Transverse colon (tissue), 4 donors: ENCODE measurements at regions not wholly inside any gene's neighbourhood (a gene's known extent, or its start where the extent isn't known, plus 50 kb on each side); places are given as distances from the start of the nearest gene placed in this dataset.

Experiments
- DNase-seq: peaks from one replicate; pipeline ENCODE4 v3.0.0-alpha.2; 2019
- H3K27ac ChIP-seq, 4 donors: fragments of 200-600 bp; sonication (generic); 2 replicates each; pipeline ENCODE4 v1.5.1; 2016 to 2018; ENCODE audit warnings: inconsistent platforms in 4 of 4
- H3K27me3 ChIP-seq: fragments of 200-600 bp; sonication (generic); 2 replicates; pipeline ENCODE4 v1.5.1; 2017; ENCODE audit warnings: inconsistent platforms
- H3K36me3 ChIP-seq, 4 donors: fragments of 200-600 bp; sonication (generic); 2 replicates each; pipeline ENCODE4 v1.5.1; 2017 to 2019; ENCODE audit warnings: inconsistent platforms in 4 of 4
- H3K4me1 ChIP-seq, 4 donors: fragments of 200-600 bp; sonication (generic); 2 replicates each; pipeline ENCODE4 v1.5.1; 2017 to 2020; ENCODE audit warnings: inconsistent platforms in 4 of 4
- H3K4me3 ChIP-seq, 4 donors: fragments of 200-600 bp; sonication (generic); 1 replicate in 1 of 4; 2 replicates in 3 of 4; pipeline versions ENCODE4 v1.5.1 to v1.6.1; 2017 to 2019; ENCODE audit warnings: inconsistent platforms in 4 of 4
- H3K9me3 ChIP-seq, 2 donors: fragments of 200-600 bp; sonication (generic); 2 replicates each; pipeline ENCODE4 v1.5.1; 2017 to 2019; ENCODE audit warnings: inconsistent platforms in 2 of 2
- EP300 ChIP-seq: sonication (generic); formaldehyde crosslinking; IDR thresholded peaks from one replicate; pipeline ENCODE4 v1.6.1; 2017; ENCODE audit warnings: antibody characterized with exemption, low read depth
- POLR2A ChIP-seq: fragments of 450-650 bp; IDR thresholded peaks from one replicate; pipeline ENCODE4 v1.6.1; 2016; ENCODE audit warnings: antibody characterized with exemption, mild to moderate bottlenecking, moderate library complexity
- POLR2AphosphoS5 ChIP-seq, 3 donors: sonication (generic); formaldehyde crosslinking; IDR thresholded peaks; one replicate each; pipeline ENCODE4 v1.6.1; 2016; ENCODE audit warnings: antibody characterized with exemption in 3 of 3
- WGBS, 2 donors: methylation state at CpG; one replicate each; pipeline ENCODE4 v1.1.5; 2018; ENCODE audit warnings: low coverage in 1 of 2; 5-methylcytosine and 5-hydroxymethylcytosine counted together
- in situ Hi-C, 4 donors: fragments of 200-750 bp; cut with MboI; loops; one replicate each; pipeline versions ENCODE4 v1.15.0 to v1.15.1; 2017; ENCODE audit warnings: low sequenced_read_pairs in 3 of 4, low pct_ligation_motif_present in 1 of 4, low pct_unique_long_range_greater_than_20kb in 1 of 4
- intact Hi-C: fragments of 100-400 bp; cut with DNase I; formaldehyde crosslinking; loops from one replicate; pipeline ENCODE4 v1.15.1; 2023; ENCODE audit warnings: low total_unique reads
- TF ChIP-seq, protein P1 (sequence below), 5 experiments: fragments of 200-600 bp in 3 of 5; fragments of 450-650 bp in 2 of 5; sonication (generic) in 3 of 5; IDR thresholded peaks; 1 replicate in 2 of 5; 2 replicates in 3 of 5; pipeline ENCODE4 v1.5.1; 2016 to 2017; ENCODE audit warnings: antibody characterized with exemption in 5 of 5, inconsistent platforms in 3 of 5, mild to moderate bottlenecking in 2 of 5, moderate library complexity in 1 of 5

DNA sequence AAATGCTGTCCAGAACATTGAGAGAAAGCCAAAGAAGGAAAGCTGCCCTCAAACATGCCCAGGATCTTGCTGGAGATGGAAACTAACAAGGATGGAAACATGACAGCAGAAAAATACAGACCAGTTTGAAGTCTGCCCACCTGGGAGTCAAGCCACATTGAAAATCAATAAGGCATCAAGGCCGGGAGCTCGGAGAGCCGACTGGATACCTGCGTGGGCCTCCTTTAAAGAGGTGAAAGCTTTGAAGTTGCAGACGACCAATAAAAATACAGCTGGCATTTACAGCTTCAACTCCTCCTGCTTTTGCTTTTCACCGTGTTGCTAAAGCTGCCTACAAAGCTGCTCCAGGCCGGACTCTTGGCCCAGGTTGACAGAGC, 279.7 kb downstream of the SRBD1 start:
- intact Hi-C loops (no loop called here), in situ Hi-C loops (no loop called here)
- Histone ChIP-seq H3K9me3 (no peaks in the 10 kb centered on the region), H3K27ac (no peak overlapping the region), H3K4me3 (no peak overlapping the region), H3K4me1 (no peaks in the 10 kb centered on the region), H3K27me3 (no peaks in the 10 kb centered on the region), H3K36me3 (no peaks in the 10 kb centered on the region)
- WGBS, 2 donors = 72 to 87% methylated on average over 4 to 7 of the region's 7 CpGs
- DNase-seq = no peak
- TF ChIP-seq POLR2AphosphoS5 (IDR thresholded peaks at IDR 0.05) = no peak
- TF ChIP-seq EP300 = no peak
- TF ChIP-seq, protein P1, sequence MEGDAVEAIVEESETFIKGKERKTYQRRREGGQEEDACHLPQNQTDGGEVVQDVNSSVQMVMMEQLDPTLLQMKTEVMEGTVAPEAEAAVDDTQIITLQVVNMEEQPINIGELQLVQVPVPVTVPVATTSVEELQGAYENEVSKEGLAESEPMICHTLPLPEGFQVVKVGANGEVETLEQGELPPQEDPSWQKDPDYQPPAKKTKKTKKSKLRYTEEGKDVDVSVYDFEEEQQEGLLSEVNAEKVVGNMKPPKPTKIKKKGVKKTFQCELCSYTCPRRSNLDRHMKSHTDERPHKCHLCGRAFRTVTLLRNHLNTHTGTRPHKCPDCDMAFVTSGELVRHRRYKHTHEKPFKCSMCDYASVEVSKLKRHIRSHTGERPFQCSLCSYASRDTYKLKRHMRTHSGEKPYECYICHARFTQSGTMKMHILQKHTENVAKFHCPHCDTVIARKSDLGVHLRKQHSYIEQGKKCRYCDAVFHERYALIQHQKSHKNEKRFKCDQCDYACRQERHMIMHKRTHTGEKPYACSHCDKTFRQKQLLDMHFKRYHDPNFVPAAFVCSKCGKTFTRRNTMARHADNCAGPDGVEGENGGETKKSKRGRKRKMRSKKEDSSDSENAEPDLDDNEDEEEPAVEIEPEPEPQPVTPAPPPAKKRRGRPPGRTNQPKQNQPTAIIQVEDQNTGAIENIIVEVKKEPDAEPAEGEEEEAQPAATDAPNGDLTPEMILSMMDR (IDR thresholded peaks at IDR 0.05) = no peak
- no peak for TF ChIP-seq POLR2A

DNA sequence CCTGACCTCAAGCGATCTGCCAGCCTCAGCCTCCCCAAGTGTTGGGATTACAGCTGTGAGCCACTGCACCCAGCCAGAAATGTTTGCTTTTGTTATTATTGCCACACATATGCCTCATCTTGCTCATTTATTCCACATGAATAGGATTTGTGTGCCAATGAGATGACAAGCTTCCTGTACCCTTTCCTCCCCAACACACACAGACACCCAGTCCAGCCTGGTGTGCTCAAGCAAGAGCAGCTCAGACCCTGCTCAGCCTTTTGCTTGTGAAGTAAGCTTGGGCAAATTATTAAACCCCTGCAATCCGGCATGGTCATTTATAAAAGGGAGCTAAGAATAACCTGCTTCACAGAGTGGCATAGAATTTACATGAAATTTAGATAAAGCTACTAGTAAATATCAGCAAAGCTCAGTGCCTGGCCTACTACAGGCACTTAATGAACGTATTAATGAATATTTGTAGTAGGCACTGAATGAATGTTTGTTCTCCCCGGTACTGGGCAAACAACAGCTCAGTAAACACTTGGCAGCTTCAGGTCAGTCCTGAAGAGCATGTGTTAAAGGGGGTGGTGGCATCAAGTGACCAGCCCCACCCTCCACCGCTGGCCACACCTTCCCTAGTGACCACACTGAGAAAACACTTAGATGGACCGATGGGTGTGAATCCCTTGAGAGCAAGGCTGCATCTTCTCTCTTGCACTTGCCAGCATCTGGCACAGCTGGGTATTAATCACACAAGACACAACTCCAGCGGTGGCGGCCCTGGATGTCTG, 280.2 kb downstream of the SRBD1 start:
- no peak for DNase-seq
- H3K9me3 ChIP-seq = no peaks in the 10 kb centered on the region
- TF ChIP-seq POLR2AphosphoS5 (IDR thresholded peaks at IDR 0.05) = no peak
- no peak for TF ChIP-seq POLR2A
- no peak for TF ChIP-seq EP300
- TF ChIP-seq, protein P1 (IDR thresholded peaks at IDR 0.05) = no peak
- H3K27ac ChIP-seq = no peak overlapping the region
- no peak overlapping the region for H3K4me3 ChIP-seq
- in situ Hi-C loops (no loop called here), intact Hi-C loops (no loop called here)
- no peaks in the 10 kb centered on the region for H3K4me1 ChIP-seq
- 52 to 75% methylated on average over 4 to 8 of the region's 8 CpGs for WGBS, 2 donors
- no peaks in the 10 kb centered on the region for H3K36me3 ChIP-seq
- no peaks in the 10 kb centered on the region for H3K27me3 ChIP-seq

DNA sequence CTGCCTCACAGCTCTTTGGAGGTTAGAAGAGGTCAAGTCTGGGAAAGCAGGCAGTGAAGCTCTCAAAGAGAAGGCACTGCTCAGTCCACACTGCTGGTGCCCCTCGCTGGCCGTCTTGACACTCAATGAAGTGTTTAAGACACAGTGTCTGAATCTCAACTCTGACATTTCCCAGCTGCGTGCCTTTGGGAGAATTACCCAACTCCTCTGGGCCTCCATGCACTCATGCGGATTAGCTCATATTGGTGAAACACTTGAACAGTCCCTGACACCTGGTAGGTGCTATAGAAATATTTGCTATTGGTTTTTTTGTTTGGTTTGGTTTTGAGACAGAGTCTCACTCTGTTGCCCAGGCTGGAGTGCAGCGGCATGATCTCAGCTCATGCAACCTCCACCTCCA, 281.0 kb downstream of the SRBD1 start:
- 96% methylated on average over 3 to 5 of the region's 5 CpGs for WGBS, 2 donors

DNA sequence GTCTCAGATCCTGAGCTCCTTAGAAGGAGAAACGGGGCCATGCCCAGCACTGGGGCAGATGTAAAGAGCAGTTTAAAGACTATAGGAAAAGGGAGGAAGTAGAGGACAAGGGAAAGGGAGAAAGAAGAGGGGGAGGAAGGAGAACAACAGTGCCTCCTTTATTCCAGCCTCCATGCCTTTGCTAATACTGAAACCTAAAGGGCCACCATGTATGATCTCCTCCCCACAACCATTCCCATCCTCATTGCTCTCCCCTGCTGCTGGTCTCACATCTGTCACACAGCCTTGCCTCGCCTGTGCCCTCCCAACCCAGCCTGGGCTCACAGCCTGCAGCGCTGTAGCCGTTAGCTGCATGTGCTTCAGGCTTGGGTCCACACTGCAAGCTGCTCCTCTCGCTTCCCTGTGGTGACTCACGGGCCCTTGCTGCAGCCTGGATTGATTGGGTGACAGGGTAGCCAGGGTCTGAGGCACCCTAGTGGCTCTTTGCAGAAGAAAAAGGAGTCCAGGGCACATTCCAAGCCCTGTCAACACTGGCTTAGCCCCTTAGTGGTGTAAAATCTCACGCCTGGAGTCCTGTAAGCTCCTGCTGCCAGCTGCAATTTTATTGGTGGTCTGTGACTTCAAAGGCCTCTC, 281.9 kb downstream of the SRBD1 start:
- TF ChIP-seq EP300 (no peak), POLR2AphosphoS5 (IDR thresholded peaks at IDR 0.05) (no peak), POLR2A (no peak)
- TF ChIP-seq, protein P1 (IDR thresholded peaks at IDR 0.05) = no peak
- no peaks in the 10 kb centered on the region for H3K9me3 ChIP-seq
- in situ Hi-C loops (no loop called here), intact Hi-C loops (no loop called here)
- 75 to 83% methylated on average over 1 to 7 of the region's 7 CpGs for WGBS, 2 donors
- no peak overlapping the region for H3K4me3 ChIP-seq
- H3K36me3 ChIP-seq = no peaks in the 10 kb centered on the region
- no peak overlapping the region for H3K27ac ChIP-seq
- no peaks in the 10 kb centered on the region for H3K27me3 ChIP-seq
- no peak for DNase-seq
- H3K4me1 ChIP-seq = no peaks in the 10 kb centered on the region

More for the DNA sequence above, 281.0 kb downstream of the SRBD1 start:
- TF ChIP-seq POLR2AphosphoS5 (IDR thresholded peaks at IDR 0.05) (no peak), EP300 (no peak), POLR2A (no peak)
- TF ChIP-seq, protein P1 (IDR thresholded peaks at IDR 0.05) = no peak
- Histone ChIP-seq H3K4me1 (no peaks in the 10 kb centered on the region), H3K4me3 (no peak overlapping the region), H3K9me3 (no peaks in the 10 kb centered on the region), H3K36me3 (no peaks in the 10 kb centered on the region), H3K27ac (no peak overlapping the region), H3K27me3 (no peaks in the 10 kb centered on the region)
- intact Hi-C loops (no loop called here), in situ Hi-C loops (no loop called here)
- DNase-seq = no peak
